ENCODE measurements at regions not wholly inside any gene's neighbourhood (a gene's known extent, or its start where the extent isn't known, plus 50 kb on each side); places are given as distances from the start of the nearest gene placed in this dataset.

DNA sequence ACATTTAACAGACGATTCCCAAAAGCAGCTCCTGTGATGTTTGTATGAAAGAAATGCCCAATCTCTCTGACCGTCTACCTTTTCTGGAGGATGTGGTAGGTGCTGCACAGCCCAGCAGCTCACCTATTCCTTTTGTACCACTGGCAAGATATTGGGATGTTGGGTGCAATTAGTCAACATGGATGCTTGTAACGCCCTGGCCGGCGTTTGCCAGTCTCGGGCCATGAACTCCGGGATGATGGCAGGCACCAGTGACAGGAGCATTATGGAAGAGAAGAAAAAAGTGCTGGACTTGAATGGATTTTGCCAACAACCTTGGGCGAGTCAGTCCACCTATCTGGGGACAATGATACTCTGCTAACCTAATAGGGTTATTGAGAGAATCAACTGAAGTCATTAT lies 69.0 kb upstream of the ZNF438 start:
- Mint-ChIP-seq H3K4me3 (no peak overlapping the region), H3K27ac (no peak overlapping the region), H3K27me3 (ENCODE audit: low read depth) (peaks cover 7% of the 10 kb centered on the region), H3K4me1 (peaks cover 16% of the 10 kb centered on the region), H3K9me3 (no peaks in the 10 kb centered on the region), H3K36me3 (no peaks in the 10 kb centered on the region)
- no peak for TF ChIP-seq CTCF (IDR thresholded peaks at IDR 0.05; ENCODE audit: unreplicated experiment)
- no peak for DNase-seq (ENCODE audit: low spot score in 2 of 2, unreplicated experiment in 2 of 2)

DNA sequence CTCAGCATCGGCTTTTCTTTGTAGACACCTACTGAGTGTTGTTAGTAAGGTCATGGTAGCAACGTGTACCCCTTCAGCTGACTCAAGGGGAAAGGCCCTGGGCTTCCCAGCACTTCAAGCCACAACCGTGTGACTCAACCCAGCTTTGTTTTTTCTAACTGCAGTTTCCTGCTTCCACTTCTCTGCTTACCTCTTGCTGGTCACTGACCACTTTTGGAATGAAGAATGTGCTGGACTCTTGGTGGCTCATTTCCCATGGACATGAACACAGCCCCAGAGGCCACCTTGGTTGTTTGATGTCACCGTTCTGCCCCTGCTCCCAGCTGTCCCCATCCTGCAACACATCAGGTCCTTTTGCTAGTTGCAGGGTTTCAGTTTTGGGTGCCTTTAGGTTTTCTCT lies 69.5 kb upstream of the ZNF438 start:
- H3K9me3 Mint-ChIP-seq, result no peaks in the 10 kb centered on the region

DNA sequence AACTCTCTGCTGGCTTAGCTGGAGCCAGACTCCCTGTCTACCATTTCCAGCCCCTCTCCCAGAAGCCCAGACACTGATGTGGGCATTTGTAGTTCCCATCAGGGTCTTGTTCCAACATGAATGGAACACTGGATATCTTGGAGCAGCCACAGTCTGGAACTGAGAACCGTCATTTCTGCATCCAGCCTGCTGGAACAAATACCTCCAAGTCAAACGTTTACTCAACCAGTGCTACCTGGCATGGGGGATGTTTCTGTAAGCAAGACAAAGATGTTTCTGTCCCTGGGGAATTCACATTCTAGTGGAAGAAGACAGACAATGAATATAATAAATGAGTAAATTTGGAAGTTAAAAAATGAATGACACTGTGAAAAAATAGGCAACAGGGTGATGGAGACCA lies 70.8 kb upstream of the ZNF438 start:
- Mint-ChIP-seq H3K4me1 (peaks cover 16% of the 10 kb centered on the region), H3K36me3 (no peaks in the 10 kb centered on the region), H3K9me3 (no peaks in the 10 kb centered on the region), H3K4me3 (no peak overlapping the region), H3K27me3 (ENCODE audit: low read depth) (no peaks in the 10 kb centered on the region), H3K27ac (no peak overlapping the region)
- TF ChIP-seq CTCF (IDR thresholded peaks at IDR 0.05; ENCODE audit: unreplicated experiment), result no peak
- DNase-seq (ENCODE audit: low spot score in 2 of 2, unreplicated experiment in 2 of 2), result no peak

More for the DNA sequence above, 69.5 kb upstream of the ZNF438 start:
- H3K27ac Mint-ChIP-seq, result no peak overlapping the region
- no peak for DNase-seq (ENCODE audit: low spot score in 2 of 2, unreplicated experiment in 2 of 2)
- H3K36me3 Mint-ChIP-seq, result no peaks in the 10 kb centered on the region
- peaks cover 3% of the 10 kb centered on the region for H3K27me3 Mint-ChIP-seq (ENCODE audit: low read depth)
- H3K4me1 Mint-ChIP-seq, result peaks cover 16% of the 10 kb centered on the region
- no peak overlapping the region for H3K4me3 Mint-ChIP-seq
- no peak for TF ChIP-seq CTCF (IDR thresholded peaks at IDR 0.05; ENCODE audit: unreplicated experiment)

GRCh38 chr10:31103112-31103511 lies 71.4 kb upstream of the ZNF438 start:
- TF ChIP-seq CTCF (IDR thresholded peaks at IDR 0.05; ENCODE audit: unreplicated experiment), result no peak
- H3K9me3 Mint-ChIP-seq, result no peaks in the 10 kb centered on the region
- no peak overlapping the region for H3K27ac Mint-ChIP-seq
- no peak overlapping the region for H3K4me3 Mint-ChIP-seq
- H3K36me3 Mint-ChIP-seq, result no peaks in the 10 kb centered on the region
- H3K4me1 Mint-ChIP-seq, result peaks cover 15% of the 10 kb centered on the region
- H3K27me3 Mint-ChIP-seq (ENCODE audit: low read depth), result no peaks in the 10 kb centered on the region
- no peak for DNase-seq (ENCODE audit: low spot score in 2 of 2, unreplicated experiment in 2 of 2)

DNA sequence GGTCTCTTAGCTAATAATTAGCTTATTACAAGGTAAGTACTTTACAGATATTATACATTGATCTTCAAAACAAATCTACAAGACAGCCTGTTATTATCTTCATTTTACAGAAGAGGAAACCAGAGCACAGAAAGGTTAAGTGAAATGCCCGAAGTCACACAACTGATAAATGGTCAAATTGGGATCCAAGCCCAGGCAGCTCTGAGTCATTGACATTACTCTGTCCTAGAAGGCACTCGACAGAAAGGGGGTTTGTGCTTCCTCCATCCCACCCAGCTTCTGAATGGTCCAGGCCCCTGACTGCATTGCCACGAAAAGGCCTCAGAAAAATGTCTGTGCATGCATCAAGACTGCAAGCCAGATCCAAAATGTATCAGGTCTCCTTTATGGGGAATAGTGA lies 81.3 kb upstream of the ZNF438 start:
- Mint-ChIP-seq H3K36me3 (no peaks in the 10 kb centered on the region), H3K9me3 (peaks cover 23% of the 10 kb centered on the region), H3K27me3 (ENCODE audit: low read depth) (no peaks in the 10 kb centered on the region), H3K27ac (no peak overlapping the region), H3K4me3 (no peak overlapping the region), H3K4me1 (peaks cover 4% of the 10 kb centered on the region)
- DNase-seq (ENCODE audit: low spot score in 2 of 2, unreplicated experiment in 2 of 2), result no peak
- TF ChIP-seq CTCF (IDR thresholded peaks at IDR 0.05; ENCODE audit: unreplicated experiment), result no peak

DNA sequence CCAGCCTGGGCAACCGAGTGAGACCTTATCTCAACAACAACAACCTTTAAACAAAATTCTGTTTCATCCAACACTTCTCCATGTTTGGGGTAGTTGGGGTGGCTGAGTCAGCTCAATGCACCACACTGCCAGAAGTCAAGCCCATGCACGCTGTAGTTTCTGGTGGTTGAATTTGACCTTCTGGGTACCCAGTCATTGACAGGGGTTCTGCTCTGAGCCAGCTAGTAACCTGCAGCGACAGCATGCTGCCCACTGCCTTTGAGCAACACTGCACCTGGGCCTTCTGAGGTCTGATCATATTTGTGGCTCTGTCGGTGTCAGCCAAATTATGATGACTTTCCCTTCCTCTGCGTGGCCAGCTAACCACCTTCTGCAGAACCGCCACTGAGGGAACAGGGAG lies 84.6 kb upstream of the ZNF438 start:
- no peak for DNase-seq (ENCODE audit: low spot score in 2 of 2, unreplicated experiment in 2 of 2)
- peaks cover 25% of the 10 kb centered on the region for H3K4me1 Mint-ChIP-seq
- TF ChIP-seq CTCF (IDR thresholded peaks at IDR 0.05; ENCODE audit: unreplicated experiment), result no peak
- H3K27ac Mint-ChIP-seq, result no peak overlapping the region
- H3K36me3 Mint-ChIP-seq, result no peaks in the 10 kb centered on the region
- peaks cover 20% of the 10 kb centered on the region for H3K9me3 Mint-ChIP-seq
- H3K4me3 Mint-ChIP-seq, result no peak overlapping the region
- H3K27me3 Mint-ChIP-seq (ENCODE audit: low read depth), result no peaks in the 10 kb centered on the region

All from mesothelial cell of epicardium (in vitro differentiated cells).